ENCODE measurements at regions not wholly inside any gene's neighbourhood (a gene's known extent, or its start where the extent isn't known, plus 50 kb on each side); places are given as distances from the start of the nearest gene placed in this dataset.
"Not testable (repeated sequence)": the region's sequence is repeated elsewhere in the genome, so short reads cannot be mapped to it uniquely, and the experiment has no call there.

- no peak for DNase-seq
These were observed 50.1 kb upstream of the LTA4H start for GRCh38 chr12:96085475-96085874.

DNA sequence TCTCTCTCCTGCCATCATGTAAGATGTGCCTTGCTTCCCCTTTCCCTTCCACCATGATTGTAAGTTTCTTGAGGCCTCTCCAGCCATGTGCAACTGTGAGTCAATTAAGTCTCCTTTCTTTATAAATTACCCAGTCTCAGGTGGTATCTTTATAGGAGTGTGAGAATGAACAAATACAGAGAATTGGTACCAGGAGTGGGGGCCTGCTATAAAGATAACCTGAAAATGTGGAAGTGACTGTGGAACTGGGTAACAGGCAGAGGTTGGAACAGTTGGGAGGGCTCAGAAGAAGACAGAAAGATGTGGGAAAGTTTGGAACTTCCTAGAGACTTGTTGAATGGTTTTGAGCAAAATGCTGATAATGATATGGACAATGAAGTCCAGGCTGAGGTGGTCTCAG lies 50.8 kb upstream of the LTA4H start:
- DNase-seq = not testable (repeated sequence)

DNA sequence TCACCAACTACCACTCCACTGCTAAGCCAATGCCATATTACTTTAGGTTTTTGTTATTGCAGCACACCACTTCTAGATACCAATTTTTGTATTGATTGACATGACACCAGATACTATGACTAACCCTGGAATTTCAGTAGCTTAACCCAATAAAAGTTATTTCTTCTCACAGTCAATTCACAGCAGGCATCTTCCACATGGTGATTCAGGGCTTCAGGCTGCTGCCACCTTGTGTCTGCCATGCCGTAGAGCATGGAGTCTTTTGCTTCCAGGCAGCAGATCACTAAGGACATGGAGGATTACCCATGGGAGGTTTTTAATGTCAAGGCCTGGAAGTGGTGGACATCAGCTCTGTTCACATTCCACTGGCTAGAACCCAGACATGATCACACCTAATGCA lies 56.4 kb upstream of the LTA4H start:
- no peak for DNase-seq

DNA sequence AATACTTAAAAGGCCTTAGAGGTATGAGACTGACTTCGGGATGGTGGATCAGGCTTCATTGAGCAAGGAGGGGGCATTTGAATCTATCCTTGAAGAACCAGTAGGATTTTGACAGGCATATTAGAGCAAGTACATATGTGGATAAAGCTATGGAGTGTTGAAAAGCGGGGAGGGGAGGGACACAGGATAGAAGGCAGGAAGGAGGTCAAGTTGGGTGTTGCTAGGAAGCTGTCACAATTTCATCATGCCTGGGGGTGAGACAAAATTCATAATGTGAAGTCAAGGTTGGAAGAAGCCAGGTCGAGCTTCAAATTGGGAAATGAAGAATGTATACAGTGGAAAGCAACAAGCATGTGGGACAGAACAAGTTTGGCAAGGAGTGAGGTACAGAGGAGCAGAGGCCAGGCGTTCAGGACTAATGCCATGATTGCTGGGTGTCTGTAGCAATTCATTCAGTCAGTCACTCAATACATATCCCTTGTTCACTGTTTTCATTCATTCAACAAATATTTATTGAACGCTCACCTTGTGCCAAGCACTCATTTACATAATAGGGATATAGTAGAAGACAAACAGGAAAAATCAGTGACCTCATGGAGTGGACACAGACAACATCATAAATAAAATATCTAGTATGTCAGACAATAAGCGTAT lies 58.3 kb upstream of the LTA4H start:
- no peak for DNase-seq

DNA sequence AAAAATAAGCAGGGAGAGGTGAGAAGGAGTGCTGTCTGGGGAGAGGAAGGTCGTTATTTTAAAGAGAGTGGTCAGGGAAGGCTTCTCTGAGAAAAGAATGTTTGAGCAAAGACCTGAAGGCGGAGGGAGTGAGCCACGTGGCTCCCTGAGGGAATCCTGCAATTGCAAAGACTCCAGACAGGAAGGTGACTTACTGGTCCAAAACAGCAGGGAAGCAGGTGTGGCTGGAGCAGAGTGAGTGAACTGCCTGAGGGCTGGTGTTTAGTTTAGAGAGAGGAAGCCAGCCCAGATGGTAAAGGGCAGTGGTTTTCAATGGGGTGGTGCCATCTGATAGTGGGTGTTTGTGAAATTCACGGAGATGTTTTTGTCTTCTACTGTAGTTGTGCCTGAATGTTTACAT lies 58.8 kb upstream of the LTA4H start:
- DNase-seq = no peak

DNA sequence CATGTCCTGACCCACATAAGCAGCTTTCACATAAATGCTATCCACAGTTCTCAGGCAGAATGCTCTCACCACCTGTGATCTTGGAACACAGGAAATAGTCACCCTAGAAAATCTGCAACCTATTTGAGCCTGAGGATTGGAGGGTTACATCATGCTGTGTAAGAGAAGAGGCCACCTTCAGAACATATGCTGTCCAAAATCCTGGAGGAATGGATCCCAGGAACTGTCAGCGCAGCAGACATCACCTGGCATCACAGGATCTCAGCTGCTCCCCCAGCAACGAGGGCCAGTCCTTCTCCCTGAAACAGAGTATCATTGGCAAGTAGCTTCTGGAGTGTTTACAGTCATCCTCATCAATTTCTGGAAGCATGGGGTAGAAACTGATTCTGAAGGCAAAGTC lies 63.2 kb upstream of the LTA4H start:
- no peak for DNase-seq

DNA sequence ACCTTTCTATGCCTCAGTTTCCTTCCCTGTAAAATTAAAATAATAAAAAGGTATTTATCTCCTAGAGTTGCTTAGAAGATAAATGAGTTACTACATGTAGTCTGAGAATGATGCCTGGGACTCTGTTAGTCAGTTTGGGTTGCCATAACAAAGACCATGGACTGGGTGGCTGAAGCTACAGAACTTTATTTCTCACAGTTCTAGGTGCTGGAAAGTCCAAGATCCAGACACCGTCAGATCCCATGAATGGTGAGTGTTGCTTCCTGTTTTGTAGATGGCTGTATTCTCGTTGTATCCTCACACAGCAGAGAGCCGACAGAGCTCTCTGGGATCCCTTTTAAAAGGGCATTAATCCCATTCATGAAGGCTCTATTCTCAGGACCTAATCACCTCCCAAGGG lies 64.0 kb upstream of the LTA4H start:
- no peak for DNase-seq

GRCh38 chr12:96099986-96100385 lies 64.6 kb upstream of the LTA4H start:
- no peak for DNase-seq

GRCh38 chr12:96101806-96102205 lies 66.4 kb upstream of the LTA4H start:
- DNase-seq = no peak

DNA sequence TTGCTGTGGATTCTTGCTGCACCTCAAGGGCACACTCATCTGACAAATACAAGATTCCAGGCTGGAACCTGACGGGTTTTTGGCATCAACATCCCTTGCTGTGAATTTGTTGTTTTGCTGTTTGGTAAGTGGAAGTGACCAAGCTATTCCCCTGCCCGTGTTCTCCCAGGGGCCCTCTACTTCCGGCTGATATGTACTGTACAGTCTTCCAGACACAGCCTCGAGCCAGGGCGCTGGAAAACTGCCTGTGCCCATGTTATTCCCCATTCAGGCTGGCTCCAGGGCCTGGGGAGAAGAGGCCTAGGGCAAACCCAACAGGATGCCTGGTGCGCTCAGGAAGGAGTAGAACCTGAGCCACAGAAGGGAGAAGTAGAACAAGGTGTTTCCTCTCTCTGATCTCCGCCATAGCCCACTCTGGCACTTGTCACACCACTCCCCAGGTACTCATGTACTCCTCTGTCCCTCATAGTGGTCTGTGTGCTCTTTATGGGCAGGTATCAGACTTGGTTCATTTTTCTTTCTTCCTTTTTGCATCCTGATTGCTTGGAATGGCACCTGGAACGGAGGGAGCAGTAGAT lies 67.8 kb upstream of the LTA4H start:
- DNase-seq = no peak

DNA sequence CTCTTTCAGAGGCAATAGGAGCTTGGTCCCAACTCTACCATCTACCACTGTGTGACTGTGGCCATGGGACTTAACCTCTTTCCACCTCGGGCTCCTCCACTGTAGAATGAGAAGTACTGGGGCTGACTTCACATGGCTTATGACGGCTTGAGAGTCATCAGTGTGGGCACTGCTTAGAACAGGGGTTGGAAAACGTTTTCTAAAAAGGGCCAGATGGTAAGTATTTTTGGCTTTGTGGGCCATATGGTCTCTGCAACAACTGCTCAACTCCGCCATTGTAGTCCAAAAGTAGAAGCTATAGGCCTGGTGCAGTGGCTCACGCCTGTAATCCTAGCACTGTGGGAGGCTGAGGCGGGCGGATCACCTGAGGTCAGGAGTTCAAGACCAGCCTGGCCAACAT lies 69.2 kb upstream of the LTA4H start:
- no peak for DNase-seq

DNA sequence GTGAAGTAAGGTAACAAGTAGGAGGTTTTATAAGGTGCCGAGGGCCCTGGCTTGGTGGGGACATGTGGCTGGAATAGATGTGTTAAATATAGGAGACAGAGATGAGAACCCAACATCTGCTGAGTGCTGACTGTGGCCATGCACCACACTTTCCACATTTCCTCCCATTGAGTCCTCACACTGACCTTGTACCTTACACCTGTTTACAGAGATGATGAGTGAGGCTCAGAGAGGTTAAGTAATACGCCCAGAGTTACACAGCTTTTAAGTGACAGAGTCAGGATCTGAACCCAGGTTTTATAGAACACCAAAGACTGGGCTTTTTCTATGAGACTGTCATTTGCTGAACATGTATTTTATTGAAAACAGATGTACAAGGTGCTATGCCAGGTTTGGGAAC lies 70.8 kb upstream of the LTA4H start:
- DNase-seq = no peak

DNA sequence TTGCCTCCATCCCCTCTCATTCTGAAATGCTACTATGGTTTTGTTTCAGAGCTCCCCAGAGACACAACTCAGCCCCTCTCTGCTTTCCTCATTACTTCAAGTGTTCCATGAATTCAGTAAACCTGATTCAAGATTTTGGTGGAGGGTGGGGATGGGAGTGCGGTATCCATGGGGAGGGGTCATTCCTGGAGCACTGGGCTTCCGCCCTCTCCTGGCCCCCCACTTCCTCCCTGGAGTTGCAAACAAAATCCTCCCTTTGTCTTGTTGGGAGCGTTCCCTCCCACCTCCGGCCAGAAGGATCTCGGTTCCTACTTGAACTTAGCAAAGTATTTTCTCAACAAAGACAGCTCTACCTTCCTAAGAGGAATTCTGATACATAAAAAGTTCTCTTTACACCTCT lies 71.8 kb upstream of the LTA4H start:
- no peak for DNase-seq

- DNase-seq = no peak
These were observed 72.9 kb upstream of the LTA4H start for GRCh38 chr12:96108321-96108720.

GRCh38 chr12:96108941-96109340 lies 73.6 kb upstream of the LTA4H start:
- DNase-seq = not testable (repeated sequence)

- no peak for DNase-seq
These were observed 77.3 kb upstream of the LTA4H start for GRCh38 chr12:96112733-96113132.

DNA sequence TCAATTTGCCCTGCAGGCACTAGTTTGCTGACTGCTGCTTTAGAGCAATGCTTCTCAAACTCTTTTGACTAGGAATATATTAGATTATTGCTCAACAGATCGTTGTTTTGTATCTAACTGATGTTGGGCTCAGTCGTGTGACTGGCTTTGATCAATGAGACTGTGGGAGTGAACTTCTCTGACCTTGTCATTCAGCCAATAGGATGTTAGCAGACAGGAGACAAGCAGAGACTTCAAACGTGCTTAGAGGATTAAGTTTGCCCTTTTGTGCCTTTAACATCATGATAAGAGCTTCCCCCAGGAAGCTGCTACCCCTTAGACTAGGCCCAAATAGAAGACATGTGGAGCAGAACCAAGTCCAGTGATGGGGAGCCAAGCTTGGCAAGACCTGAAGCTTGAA lies 76.7 kb upstream of the ELK3 start:
- DNase-seq = no peak

DNA sequence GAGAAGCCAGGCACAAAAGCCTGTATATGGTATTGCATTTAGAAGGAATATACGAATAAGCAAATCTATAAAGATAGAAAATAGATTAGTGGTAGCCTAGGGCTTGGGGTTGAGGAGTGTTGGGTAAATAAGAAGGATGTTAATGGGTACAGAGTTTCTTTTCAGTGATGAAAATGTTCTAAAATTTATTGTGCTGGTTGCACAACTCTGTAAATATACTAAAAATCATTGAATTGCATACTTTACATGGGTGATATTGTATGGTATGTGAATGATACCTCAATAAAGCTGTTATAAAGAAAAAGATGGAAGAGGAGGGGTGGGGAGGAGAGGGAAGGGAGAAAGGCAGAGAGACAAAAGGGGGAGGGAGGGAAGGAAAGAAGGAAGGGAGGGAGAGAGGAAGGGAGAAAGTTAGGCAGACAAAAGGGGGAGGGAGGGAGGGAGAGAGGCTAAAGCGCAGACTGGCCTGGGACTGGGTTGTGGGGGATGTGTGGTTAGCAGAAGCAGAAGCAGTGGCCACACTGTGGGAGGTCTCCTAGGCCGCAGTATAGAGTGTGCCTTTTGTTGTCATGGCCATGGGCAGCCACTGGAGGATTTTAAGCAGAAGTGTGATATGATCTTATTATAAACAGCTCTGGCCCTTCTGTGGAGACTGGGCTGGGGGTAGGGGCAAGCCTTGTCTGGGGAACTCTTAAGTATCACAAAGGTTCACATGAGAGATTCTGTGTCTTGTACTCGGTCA lies 73.6 kb upstream of the ELK3 start:
- DNase-seq = no peak

GRCh38 chr12:96121271-96121711 lies 72.9 kb upstream of the ELK3 start:
- DNase-seq = no peak

DNA sequence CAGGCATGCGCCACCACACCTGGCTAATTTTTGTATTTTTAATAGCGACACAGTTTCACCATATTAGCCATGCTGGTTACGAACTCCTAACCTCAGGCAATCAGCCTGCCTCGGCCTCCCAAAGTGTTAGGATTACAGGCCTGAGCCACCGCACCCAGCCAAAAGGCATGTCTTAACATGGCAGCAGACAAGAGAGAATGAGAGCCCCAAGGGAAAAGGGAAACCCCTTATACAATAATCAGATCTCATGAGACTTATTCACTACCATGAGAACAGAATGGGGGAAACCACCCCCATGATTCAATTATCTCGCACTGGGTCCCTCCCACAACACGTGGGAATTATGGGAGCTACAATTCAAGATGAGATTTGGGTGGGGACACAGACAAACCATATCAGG lies 65.9 kb upstream of the ELK3 start:
- DNase-seq = not testable (repeated sequence)

DNA sequence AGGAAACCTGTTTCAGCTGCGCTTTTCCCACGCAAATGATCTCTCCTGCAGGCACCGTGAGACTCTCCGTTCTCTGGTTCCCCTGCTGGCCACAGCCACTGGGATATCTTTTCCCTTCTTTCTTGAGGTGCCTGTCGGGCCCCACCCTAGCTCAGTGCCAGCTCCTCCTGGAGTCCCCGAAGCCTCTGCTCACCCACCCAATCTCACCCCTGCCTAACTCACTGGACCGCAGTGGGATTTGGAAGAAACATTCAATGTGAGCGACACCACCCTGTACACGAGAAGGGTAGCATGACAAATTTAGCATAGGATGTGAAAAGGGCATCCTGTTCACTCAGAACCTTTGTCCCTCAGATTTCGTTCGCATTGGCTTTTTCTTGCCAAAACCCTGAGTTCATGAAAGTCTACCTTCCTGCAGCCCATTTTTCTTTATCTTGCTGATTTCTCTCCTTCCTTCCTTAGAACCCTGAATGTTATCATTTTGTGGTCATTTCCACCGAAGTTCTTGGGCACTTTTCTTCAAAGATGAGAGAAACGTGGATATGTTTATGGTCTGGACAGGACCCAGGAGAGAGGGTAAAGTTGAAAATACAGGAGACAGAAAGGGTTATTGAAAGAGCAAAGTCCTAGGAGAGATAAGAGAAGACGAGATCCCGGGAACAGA lies 63.6 kb upstream of the ELK3 start:
- no peak for DNase-seq

- DNase-seq = no peak
These were observed 62.9 kb upstream of the ELK3 start for GRCh38 chr12:96131230-96131788.

- no peak for DNase-seq
These were observed 61.4 kb upstream of the ELK3 start for GRCh38 chr12:96132819-96133218.

DNA sequence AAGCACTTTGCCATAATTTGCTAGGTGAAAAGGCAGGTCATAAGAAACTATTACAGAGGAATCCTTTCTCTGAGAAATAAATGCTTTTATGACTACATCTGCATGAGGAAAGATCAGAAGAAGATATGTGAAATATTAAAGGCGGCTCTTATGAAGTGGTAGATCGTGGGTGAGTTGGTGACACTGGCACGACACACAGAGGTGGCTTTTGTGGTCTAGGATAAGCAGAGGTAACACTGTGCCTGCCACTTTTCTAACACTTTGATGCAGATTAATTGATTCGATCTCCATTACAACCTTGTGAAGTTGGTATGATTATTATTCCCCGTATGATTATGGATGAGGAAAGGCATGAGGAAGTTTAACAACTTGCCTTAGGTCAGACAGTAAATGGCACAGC lies 60.0 kb upstream of the ELK3 start:
- no peak for DNase-seq
